Right cardiac atrium (tissue), 5 donors: ENCODE measurements at regions not wholly inside any gene's neighbourhood (a gene's known extent, or its start where the extent isn't known, plus 50 kb on each side); places are given as distances from the start of the nearest gene placed in this dataset.
"Not testable (repeated sequence)": the region's sequence is repeated elsewhere in the genome, so short reads cannot be mapped to it uniquely, and the experiment has no call there.

Experiments used
- ATAC-seq, 2 donors: fragments of 200-7000 bp; cut with Tn5 transposase; one replicate each; pipeline versions ENCODE4 v1.8.0 to v1.9.1; 2020; ENCODE audit warnings: moderate library complexity in 2 of 2, mild to moderate bottlenecking in 1 of 2
- DNase-seq, 3 donors: peaks; one replicate each; pipeline ENCODE4 v3.0.0-alpha.2; 2020
- H3K27ac ChIP-seq: one replicate; pipeline ENCODE4 v1.5.1; 2013; ENCODE audit warnings: mild to moderate bottlenecking, low read length, control low read depth, moderate library complexity
- H3K27me3 ChIP-seq: one replicate; pipeline ENCODE4 v1.6.1; 2013; ENCODE audit not compliant: control insufficient read depth, insufficient read depth
- H3K4me1 ChIP-seq: one replicate; pipeline ENCODE4 v1.6.1; 2013; ENCODE audit warnings: low read length; ENCODE audit not compliant: control insufficient read depth, insufficient read depth
- H3K4me3 ChIP-seq: one replicate; pipeline ENCODE4 v1.5.1; 2013; ENCODE audit warnings: low read length, control low read depth
- H3K9me3 ChIP-seq: one replicate; pipeline ENCODE4 v1.6.1; 2013; ENCODE audit warnings: low read length; ENCODE audit not compliant: control insufficient read depth
- WGBS: extraction: QIAGEN DNeasy Blood & Tissue Kit; methylation state at CpG from one replicate; pipeline ENCODE4 v1.1.7; 2013; 5-methylcytosine and 5-hydroxymethylcytosine counted together
- intact Hi-C, 4 donors: fragments of 100-400 bp; cut with DNase I; formaldehyde crosslinking; loops; one replicate each; pipeline versions ENCODE4 v1.11.0 to v1.14.0; 2022 to 2023
- donor health status: healthy with polysubstance abuse.
- donor health status: DM: no; HTN: yes; CAD: no.
- donor health status: DM: no; HTN: no; CAD: no.
- donor health status: DM: no; HTN: yes; CAD: no; lungs with severe emphysema.
- donor health status: DM: yes; HTN: yes; CAD: no.

DNA sequence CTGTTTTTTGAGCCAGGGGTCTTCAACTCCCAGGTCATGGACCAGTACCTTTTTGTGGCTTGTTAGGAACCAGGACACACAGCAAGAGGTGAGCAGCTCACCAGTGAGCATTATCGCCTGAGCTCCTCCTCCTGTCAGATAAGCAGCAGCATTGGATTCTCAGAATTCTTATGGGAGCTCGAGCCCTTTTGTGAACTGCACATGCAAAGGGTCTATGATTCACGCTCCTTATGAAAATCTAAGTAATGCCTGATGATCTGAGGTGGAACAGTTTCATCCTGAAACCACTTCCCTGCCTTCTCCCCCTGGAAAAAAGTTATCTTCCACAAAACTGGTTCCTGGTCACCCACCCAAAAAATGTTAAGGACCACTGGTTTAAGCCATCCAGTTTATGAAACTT, 1047.6 kb downstream of the OTOL1 start:
- DNase-seq, result no peak
- intact Hi-C loops, result no loop called here
- Histone ChIP-seq H3K27ac (no peak overlapping the region), H3K4me1 (no peaks in the 10 kb centered on the region), H3K27me3 (no peaks in the 10 kb centered on the region), H3K9me3 (no peaks in the 10 kb centered on the region), H3K4me3 (no peak overlapping the region)
- WGBS, result 62% methylated on average over 3 of the region's 3 CpGs
- no peak for ATAC-seq

DNA sequence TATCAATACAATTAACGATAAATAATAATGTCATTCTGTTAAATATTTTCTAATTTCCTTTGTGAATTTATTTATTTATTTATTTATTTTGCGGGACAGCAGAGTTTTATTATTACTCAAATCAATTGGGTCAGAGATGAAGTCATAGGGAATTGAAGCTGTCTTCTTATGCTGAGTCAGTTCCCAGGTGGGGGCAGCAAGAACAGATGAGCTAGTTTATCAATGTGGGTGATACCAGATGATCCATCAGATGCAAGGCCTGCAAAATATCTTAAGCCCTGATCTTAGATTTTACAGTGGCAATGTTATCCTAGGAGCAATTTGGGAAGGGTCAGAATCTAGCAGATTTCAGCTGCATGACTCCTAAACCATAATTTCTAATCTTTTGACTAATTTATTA, 1050.3 kb downstream of the OTOL1 start:
- no peaks in the 10 kb centered on the region for H3K9me3 ChIP-seq
- DNase-seq (no peak), ATAC-seq (no peak)
- no peak overlapping the region for H3K27ac ChIP-seq
- no peaks in the 10 kb centered on the region for H3K27me3 ChIP-seq
- no peaks in the 10 kb centered on the region for H3K4me1 ChIP-seq
- H3K4me3 ChIP-seq, result no peak overlapping the region
- WGBS, result 93% methylated on average over 2 of the region's 2 CpGs
- intact Hi-C loops, result no loop called here

DNA sequence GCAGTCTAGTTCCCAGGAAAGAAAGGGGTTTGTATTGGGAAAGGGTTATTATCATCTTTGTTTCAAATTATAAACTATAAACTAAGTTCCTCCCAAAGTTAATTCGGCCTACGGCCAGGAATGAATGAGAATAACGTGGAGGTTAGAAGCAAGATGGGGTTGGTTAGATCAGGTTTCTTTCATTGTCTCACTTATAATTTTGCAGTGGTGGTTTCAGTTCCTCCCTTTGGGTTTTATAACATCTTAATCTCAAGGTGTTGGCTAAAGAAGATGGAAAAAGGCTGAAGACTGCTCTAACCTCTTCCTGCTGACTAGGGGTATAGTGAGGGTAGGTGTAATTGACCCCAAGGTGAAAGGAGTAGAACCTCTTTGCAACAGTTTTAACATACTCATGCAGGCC, 1050.7 kb downstream of the OTOL1 start:
- H3K9me3 ChIP-seq, result no peaks in the 10 kb centered on the region
- no peaks in the 10 kb centered on the region for H3K27me3 ChIP-seq
- H3K27ac ChIP-seq, result no peak overlapping the region
- no peaks in the 10 kb centered on the region for H3K4me1 ChIP-seq
- WGBS, result 89% methylated on average over 3 of the region's 3 CpGs
- ATAC-seq (no peak), DNase-seq (no peak)
- intact Hi-C loops, result no loop called here
- H3K4me3 ChIP-seq, result no peak overlapping the region

DNA sequence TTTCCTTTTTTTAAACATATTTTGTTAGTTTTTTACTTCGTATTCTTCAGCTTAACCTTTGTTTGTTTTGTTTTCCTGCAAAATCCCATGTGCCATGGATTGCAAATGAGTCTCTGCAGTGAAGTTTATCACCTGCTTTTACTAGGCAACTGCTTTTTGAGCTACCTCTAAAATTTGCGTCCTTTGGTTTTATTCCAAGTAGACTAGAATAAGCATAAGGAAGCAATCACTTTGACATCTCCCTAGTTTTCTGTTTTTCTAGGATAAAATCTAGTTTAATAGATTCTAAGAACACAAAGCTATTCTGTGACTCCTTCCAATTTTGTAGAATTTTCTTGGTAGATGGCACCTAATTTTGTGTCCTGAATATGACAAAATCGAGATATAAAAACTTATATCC, 1059.2 kb downstream of the OTOL1 start:
- Histone ChIP-seq H3K4me3 (no peak overlapping the region), H3K9me3 (no peaks in the 10 kb centered on the region), H3K27ac (no peak overlapping the region), H3K27me3 (no peaks in the 10 kb centered on the region), H3K4me1 (no peaks in the 10 kb centered on the region)
- ATAC-seq, result no peak
- no peak for DNase-seq
- 48% methylated on average over 3 of the region's 3 CpGs for WGBS
- intact Hi-C loops, result no loop called here

DNA sequence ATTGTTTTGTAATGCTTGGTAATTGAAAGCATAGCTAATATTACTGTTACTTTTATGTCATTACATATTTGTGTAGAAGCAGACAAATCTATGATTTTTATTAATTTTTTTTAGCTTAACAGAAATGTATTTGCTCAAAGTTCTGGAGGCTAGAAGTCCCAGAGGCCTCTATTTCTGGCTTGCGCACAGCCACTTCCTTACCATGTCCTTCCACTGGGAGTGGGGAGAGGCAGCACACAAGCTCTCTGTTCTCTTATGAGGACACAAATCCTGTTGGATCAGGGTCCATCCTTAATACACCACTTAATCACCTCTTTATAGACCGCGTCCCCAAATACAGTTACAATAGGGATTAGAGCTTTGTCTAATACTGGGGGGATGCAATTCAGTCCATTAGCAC, 1061.4 kb downstream of the OTOL1 start:
- no peaks in the 10 kb centered on the region for H3K27me3 ChIP-seq
- no peak for DNase-seq
- H3K4me1 ChIP-seq, result no peaks in the 10 kb centered on the region
- no peak for ATAC-seq
- no peaks in the 10 kb centered on the region for H3K9me3 ChIP-seq
- H3K4me3 ChIP-seq, result no peak overlapping the region
- WGBS, result 74% methylated on average over 3 of the region's 3 CpGs
- H3K27ac ChIP-seq, result no peak overlapping the region
- intact Hi-C loops, result no loop called here

DNA sequence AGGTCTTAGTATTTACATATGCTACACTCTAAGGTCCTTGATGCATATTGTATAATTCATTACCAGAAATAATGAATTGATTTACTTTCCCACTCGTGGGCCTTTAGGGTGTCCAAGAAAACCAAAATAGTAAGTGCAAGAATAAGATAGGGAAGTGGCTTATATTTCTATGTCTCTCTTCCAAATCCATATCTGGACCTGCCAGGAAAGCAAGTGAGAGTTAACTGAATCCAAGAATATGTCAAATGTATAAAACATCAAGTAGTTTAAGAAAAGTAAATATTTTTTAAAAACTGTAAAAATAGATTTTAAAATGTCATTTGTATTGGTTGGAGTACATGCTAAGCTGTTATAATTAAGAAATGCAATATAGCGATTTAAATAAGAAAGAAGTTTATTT, 1072.1 kb downstream of the OTOL1 start:
- no peak overlapping the region for H3K27ac ChIP-seq
- no peaks in the 10 kb centered on the region for H3K27me3 ChIP-seq
- 52% methylated on average over 2 of the region's 2 CpGs for WGBS
- intact Hi-C loops, result no loop called here
- ATAC-seq (no peak), DNase-seq (no peak)
- H3K9me3 ChIP-seq, result no peaks in the 10 kb centered on the region
- no peak overlapping the region for H3K4me3 ChIP-seq
- H3K4me1 ChIP-seq, result peaks cover 2% of the 10 kb centered on the region

GRCh38 chr3:162569314-162569713, 1072.7 kb downstream of the OTOL1 start:
- H3K4me3 ChIP-seq, result no peak overlapping the region
- H3K9me3 ChIP-seq, result no peaks in the 10 kb centered on the region
- intact Hi-C loops, result no loop called here
- no peak overlapping the region for H3K27ac ChIP-seq
- 45% methylated on average over 3 of the region's 3 CpGs for WGBS
- H3K27me3 ChIP-seq, result no peaks in the 10 kb centered on the region
- peaks cover 2% of the 10 kb centered on the region for H3K4me1 ChIP-seq
- ATAC-seq, result no peak
- DNase-seq, result no peak

DNA sequence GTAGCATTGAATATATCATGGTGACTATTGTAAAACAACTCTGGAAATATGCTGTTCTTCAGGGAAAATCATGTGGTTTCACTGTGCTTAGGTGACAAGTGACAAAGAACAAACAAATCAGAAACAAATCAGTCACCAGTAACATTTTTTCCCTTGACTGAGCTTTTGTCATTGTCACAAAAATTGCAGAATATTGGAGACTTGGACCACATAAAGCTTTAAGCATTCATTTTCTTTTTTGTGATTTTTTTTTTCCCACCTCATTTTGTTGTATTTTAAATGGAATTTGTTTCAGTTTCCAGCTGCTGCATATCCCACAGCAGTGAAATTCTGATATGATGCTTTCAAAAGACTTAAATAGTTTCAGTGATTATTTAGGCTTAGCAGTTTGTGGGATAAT, 1088.4 kb downstream of the OTOL1 start:
- Histone ChIP-seq H3K27ac (no peak overlapping the region), H3K4me1 (no peaks in the 10 kb centered on the region), H3K4me3 (no peak overlapping the region), H3K9me3 (no peaks in the 10 kb centered on the region), H3K27me3 (no peaks in the 10 kb centered on the region)
- DNase-seq, result no peak
- intact Hi-C loops, result no loop called here
- ATAC-seq, result no peak

DNA sequence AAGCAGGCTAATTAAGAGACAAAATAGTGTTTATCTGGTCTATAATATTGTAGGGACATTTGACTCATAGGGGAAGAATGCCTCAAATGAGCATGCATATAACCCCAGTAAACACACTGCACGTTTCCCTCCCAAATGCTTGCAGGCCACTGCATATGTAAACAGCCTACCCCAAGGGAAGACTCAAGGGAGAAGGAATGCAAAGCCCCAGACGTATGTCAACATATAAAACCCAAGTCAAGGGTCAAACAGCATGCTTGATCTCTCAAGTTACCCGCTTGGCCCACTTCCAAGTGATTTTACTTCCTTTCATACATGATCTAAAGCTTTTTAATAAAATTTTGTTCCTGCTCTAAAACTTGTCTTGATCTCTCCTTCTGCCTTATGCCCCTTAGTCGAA, 1090.0 kb downstream of the OTOL1 start:
- intact Hi-C loops, result no loop called here
- Histone ChIP-seq H3K4me1 (no peaks in the 10 kb centered on the region), H3K4me3 (no peak overlapping the region), H3K27me3 (no peaks in the 10 kb centered on the region), H3K9me3 (no peaks in the 10 kb centered on the region), H3K27ac (no peak overlapping the region)
- DNase-seq (no peak), ATAC-seq (no peak)
- WGBS, result 67% methylated on average over 4 of the region's 4 CpGs

DNA sequence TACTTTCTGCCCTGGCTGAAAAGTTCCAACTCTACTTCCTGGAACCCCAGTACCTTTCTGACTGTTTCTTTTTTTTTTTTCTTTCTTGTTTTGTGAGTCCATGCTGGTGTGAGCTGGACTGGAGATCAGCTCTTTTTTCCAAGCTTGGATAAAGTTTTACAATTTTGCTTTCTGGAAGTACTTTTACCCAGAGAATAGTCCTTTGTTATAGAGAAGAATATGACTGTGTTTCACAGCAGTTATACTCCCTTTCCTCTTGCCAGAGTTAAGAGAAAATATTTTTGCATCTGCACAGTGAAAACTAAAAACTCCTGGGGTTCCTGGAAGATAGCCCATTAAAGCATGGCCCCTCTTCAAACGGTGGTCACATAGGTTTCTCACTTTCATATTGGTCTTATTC, 1100.6 kb downstream of the OTOL1 start:
- intact Hi-C loops, result no loop called here
- no peak overlapping the region for H3K27ac ChIP-seq
- DNase-seq, result no peak
- no peaks in the 10 kb centered on the region for H3K4me1 ChIP-seq
- ATAC-seq, result no peak
- no peak overlapping the region for H3K4me3 ChIP-seq
- H3K27me3 ChIP-seq, result no peaks in the 10 kb centered on the region
- 20% methylated on average over 1 of the region's 1 CpG for WGBS
- no peaks in the 10 kb centered on the region for H3K9me3 ChIP-seq

DNA sequence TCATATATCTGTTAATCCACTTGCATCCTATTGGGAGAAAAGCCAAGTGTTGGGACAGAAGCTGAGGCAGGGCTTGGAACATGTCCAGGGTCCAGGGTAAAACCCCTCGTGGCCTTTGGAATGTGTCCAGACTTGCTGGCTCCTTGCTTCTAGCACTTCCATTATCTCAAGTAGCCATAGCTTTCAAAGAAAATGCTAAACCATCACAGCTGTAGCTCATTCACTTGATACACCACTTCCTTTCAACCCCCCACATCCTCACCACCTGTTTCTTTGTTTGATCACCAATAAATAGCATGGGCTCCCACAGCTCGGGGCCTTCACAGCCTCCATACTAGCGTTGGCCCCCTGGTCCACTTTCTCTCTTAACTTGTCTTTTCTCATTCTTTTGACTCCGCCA, 1101.9 kb downstream of the OTOL1 start:
- H3K4me3 ChIP-seq, ATAC-seq, H3K9me3 ChIP-seq, H3K27me3 ChIP-seq, H3K4me1 ChIP-seq, intact Hi-C loops, H3K27ac ChIP-seq: not testable (repeated sequence)
- peak in 1 of 3 donors; percentile 37 for DNase-seq
- 41% methylated on average over 4 of the region's 4 CpGs for WGBS

GRCh38 chr3:162599742-162600141, 1103.1 kb downstream of the OTOL1 start:
- H3K4me3 ChIP-seq, intact Hi-C loops, H3K4me1 ChIP-seq, ATAC-seq, H3K27ac ChIP-seq, H3K9me3 ChIP-seq, H3K27me3 ChIP-seq: not testable (repeated sequence)
- WGBS, result 95% methylated on average over 27 of the region's 27 CpGs
- peak in 2 of 3 donors; percentile 34 to 46 for DNase-seq
